ENCODE measurements at regions not wholly inside any gene's neighbourhood (a gene's known extent, or its start where the extent isn't known, plus 50 kb on each side); places are given as distances from the start of the nearest gene placed in this dataset.

GRCh38 chr4:187174749-187175148 lies 451.1 kb upstream of the FAT1 start:
- dilution Hi-C loops (cut with MboI; ENCODE audit: extremely low pct_ligation_motif_present, low sequenced_read_pairs): no loop called here
- DNase-seq (ENCODE audit: low read depth, low spot score) (no peak), FAIRE-seq (no peak)
- Histone ChIP-seq H3K9me1 (ENCODE audit: control insufficient read depth, extremely low read depth, insufficient read depth, low read length) (no peaks in the 10 kb centered on the region), H3K27me3 (ENCODE audit: control insufficient read depth, extremely low read depth, insufficient read depth, low read length) (no peaks in the 10 kb centered on the region), H3K4me3 (ENCODE audit: control insufficient read depth in 2 of 3, extremely low read depth in 1 of 3, insufficient read depth in 2 of 3, low read depth in 1 of 3, low read length in 3 of 3) (no peak overlapping the region), H4K20me1 (ENCODE audit: control insufficient read depth, extremely low read depth, insufficient read depth, low read length) (no peaks in the 10 kb centered on the region), H3K27ac (ENCODE audit: control insufficient read depth, insufficient read depth, low read length) (no peak overlapping the region), H3K9ac (ENCODE audit: control insufficient read depth, extremely low read depth, insufficient read depth, low read length) (no peak overlapping the region), H3K9me3 (ENCODE audit: control insufficient read depth, low read depth, low read length) (no peaks in the 10 kb centered on the region), H2AFZ (ENCODE audit: control insufficient read depth, low read length) (no peak overlapping the region), H3K4me2 (ENCODE audit: control insufficient read depth, extremely low read depth, insufficient read depth, low read depth, low read length) (no peak overlapping the region), H3K79me2 (ENCODE audit: control insufficient read depth, insufficient read depth, low read length) (no peaks in the 10 kb centered on the region), H3K4me1 (ENCODE audit: control insufficient read depth, extremely low read depth, insufficient read depth, low read length) (peaks cover 12% of the 10 kb centered on the region), H3K36me3 (ENCODE audit: control insufficient read depth in 2 of 2, extremely low read depth in 1 of 2, insufficient read depth in 2 of 2, low read length in 2 of 2) (no peaks in the 10 kb centered on the region)
- TF ChIP-seq EZH2 (IDR thresholded peaks at IDR 0.05; ENCODE audit: low read length): no peak
- no peak for TF ChIP-seq CTCF (optimal IDR thresholded peaks at IDR 0.05 in 1 of 3, IDR thresholded peaks at IDR 0.05 in 1 of 3, conservative IDR thresholded peaks at IDR 0.05 in 1 of 3; ENCODE audit: extremely low read depth in 1 of 3, insufficient read depth in 2 of 3, low read length in 3 of 3)

- dilution Hi-C loops (cut with MboI; ENCODE audit: extremely low pct_ligation_motif_present, low sequenced_read_pairs): no loop called here
- FAIRE-seq: no peak
Observed at GRCh38 chr4:187175197-187175596, 451.5 kb upstream of the FAT1 start.

More at GRCh38 chr4:187175197-187175596, 451.5 kb upstream of the FAT1 start:
- TF ChIP-seq EZH2 (IDR thresholded peaks at IDR 0.05; ENCODE audit: low read length) (no peak), CTCF (optimal IDR thresholded peaks at IDR 0.05 in 1 of 3, IDR thresholded peaks at IDR 0.05 in 1 of 3, conservative IDR thresholded peaks at IDR 0.05 in 1 of 3; ENCODE audit: extremely low read depth in 1 of 3, insufficient read depth in 2 of 3, low read length in 3 of 3) (peak; percentile 3 to 26 (median 13))
- Histone ChIP-seq H3K36me3 (ENCODE audit: control insufficient read depth in 2 of 2, extremely low read depth in 1 of 2, insufficient read depth in 2 of 2, low read length in 2 of 2) (no peaks in the 10 kb centered on the region), H3K79me2 (ENCODE audit: control insufficient read depth, insufficient read depth, low read length) (no peaks in the 10 kb centered on the region), H4K20me1 (ENCODE audit: control insufficient read depth, extremely low read depth, insufficient read depth, low read length) (no peaks in the 10 kb centered on the region), H3K27ac (ENCODE audit: control insufficient read depth, insufficient read depth, low read length) (no peak overlapping the region), H3K4me3 (ENCODE audit: control insufficient read depth in 2 of 3, extremely low read depth in 1 of 3, insufficient read depth in 2 of 3, low read depth in 1 of 3, low read length in 3 of 3) (no peak overlapping the region), H2AFZ (ENCODE audit: control insufficient read depth, low read length) (no peak overlapping the region), H3K9ac (ENCODE audit: control insufficient read depth, extremely low read depth, insufficient read depth, low read length) (no peak overlapping the region), H3K27me3 (ENCODE audit: control insufficient read depth, extremely low read depth, insufficient read depth, low read length) (no peaks in the 10 kb centered on the region), H3K4me2 (ENCODE audit: control insufficient read depth, extremely low read depth, insufficient read depth, low read depth, low read length) (no peak overlapping the region), H3K4me1 (ENCODE audit: control insufficient read depth, extremely low read depth, insufficient read depth, low read length) (peaks cover 12% of the 10 kb centered on the region), H3K9me3 (ENCODE audit: control insufficient read depth, low read depth, low read length) (no peaks in the 10 kb centered on the region), H3K9me1 (ENCODE audit: control insufficient read depth, extremely low read depth, insufficient read depth, low read length) (no peaks in the 10 kb centered on the region)
- no peak for DNase-seq (ENCODE audit: low read depth, low spot score)
